ENCODE measurements at regions not wholly inside any gene's neighbourhood (a gene's known extent, or its start where the extent isn't known, plus 50 kb on each side); places are given as distances from the start of the nearest gene placed in this dataset.

GRCh38 chr6:85114581-85114935 is 335.3 kb upstream of the NT5E start:
- no peak for TF ChIP-seq CTCF (IDR thresholded peaks at IDR 0.05; ENCODE audit: unreplicated experiment in 3 of 3)
- Mint-ChIP-seq H3K27ac (peak overlapping the region in 1 of 3 experiments; percentile 13), H3K9me3 (no peaks in the 10 kb centered on the region), H3K4me1 (peaks cover 30% of the 10 kb centered on the region), H3K27me3 (ENCODE audit: low read depth) (peaks cover 2% of the 10 kb centered on the region), H3K4me3 (peak overlapping the region; percentile 7 to 70 (median 63)), H3K36me3 (ENCODE audit: low read depth) (no peaks in the 10 kb centered on the region)

DNA sequence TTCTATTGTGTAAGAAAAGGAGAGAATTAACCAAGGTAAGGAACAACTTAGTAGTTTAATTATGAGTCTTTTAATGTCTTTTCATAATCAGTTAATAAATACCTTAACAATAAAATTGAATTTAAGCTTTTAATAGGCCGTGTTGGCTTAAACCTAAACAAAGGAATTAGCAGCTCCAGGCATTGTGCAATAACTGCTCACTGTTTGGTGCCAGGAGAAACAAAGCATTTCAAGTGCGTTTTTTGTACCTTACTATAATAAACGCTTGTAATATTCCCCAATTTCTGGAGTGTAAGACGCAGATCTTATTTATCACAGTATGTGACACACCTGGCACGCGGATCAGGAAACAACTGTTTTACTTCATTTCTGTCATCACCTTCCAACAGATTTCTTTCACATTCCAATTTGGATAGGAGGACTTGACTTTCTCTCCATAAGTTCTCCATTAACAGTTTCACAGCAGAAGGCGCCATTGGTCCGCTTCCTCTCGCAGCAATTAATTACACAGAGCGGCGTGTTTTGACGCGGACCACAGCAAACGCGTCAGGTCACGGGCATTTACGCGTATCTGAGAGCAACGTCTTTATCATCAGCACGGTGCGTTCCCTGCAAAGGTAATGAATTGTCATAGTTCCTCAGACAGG is 335.8 kb upstream of the NT5E start:
- peak overlapping the region; percentile 7 to 70 (median 63) for H3K4me3 Mint-ChIP-seq
- peak overlapping the region in 2 of 3 experiments; percentile 13 to 28 for H3K27ac Mint-ChIP-seq
- peaks cover 29% of the 10 kb centered on the region for H3K4me1 Mint-ChIP-seq
- no peaks in the 10 kb centered on the region for H3K27me3 Mint-ChIP-seq (ENCODE audit: low read depth)
- TF ChIP-seq CTCF (IDR thresholded peaks at IDR 0.05; ENCODE audit: unreplicated experiment in 3 of 3), result no peak
- no peaks in the 10 kb centered on the region for H3K9me3 Mint-ChIP-seq
- H3K36me3 Mint-ChIP-seq (ENCODE audit: low read depth), result no peaks in the 10 kb centered on the region

- Mint-ChIP-seq H3K9me3 (no peaks in the 10 kb centered on the region), H3K36me3 (ENCODE audit: low read depth) (no peaks in the 10 kb centered on the region), H3K4me3 (no peak overlapping the region), H3K4me1 (peaks cover 16% of the 10 kb centered on the region), H3K27me3 (ENCODE audit: low read depth) (no peaks in the 10 kb centered on the region), H3K27ac (no peak overlapping the region)
- TF ChIP-seq CTCF (IDR thresholded peaks at IDR 0.05; ENCODE audit: unreplicated experiment in 3 of 3), result no peak
Measured at GRCh38 chr6:85112540-85112939, 337.3 kb upstream of the NT5E start.

- H3K4me1 Mint-ChIP-seq, result peaks cover 16% of the 10 kb centered on the region
- no peak for TF ChIP-seq CTCF (IDR thresholded peaks at IDR 0.05; ENCODE audit: unreplicated experiment in 3 of 3)
- H3K36me3 Mint-ChIP-seq (ENCODE audit: low read depth), result no peaks in the 10 kb centered on the region
- H3K27ac Mint-ChIP-seq, result peak overlapping the region in 1 of 3 experiments; percentile 1
- H3K27me3 Mint-ChIP-seq (ENCODE audit: low read depth), result no peaks in the 10 kb centered on the region
- no peaks in the 10 kb centered on the region for H3K9me3 Mint-ChIP-seq
- no peak overlapping the region for H3K4me3 Mint-ChIP-seq
Measured at GRCh38 chr6:85111481-85112011, 338.3 kb upstream of the NT5E start.

DNA sequence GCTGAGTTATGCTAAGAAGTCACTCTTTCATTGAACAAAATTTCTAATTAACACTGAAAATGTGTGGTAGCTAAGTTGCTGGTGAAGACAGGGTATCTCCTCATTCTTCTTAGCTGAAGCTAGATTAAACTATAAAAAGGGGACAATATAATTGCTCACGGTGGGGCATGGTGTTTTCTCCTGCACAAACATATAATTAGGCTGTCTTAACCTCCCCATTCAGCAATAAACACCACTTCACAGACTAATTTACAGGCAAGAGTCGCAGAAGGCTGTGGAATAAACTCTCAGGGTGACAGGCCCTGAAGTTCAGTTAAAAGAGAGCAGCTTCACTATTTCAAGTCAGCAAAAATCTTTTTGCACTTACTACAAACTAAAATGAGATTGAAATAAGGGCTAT is 338.9 kb upstream of the NT5E start:
- Mint-ChIP-seq H3K27me3 (ENCODE audit: low read depth) (no peaks in the 10 kb centered on the region), H3K36me3 (ENCODE audit: low read depth) (no peaks in the 10 kb centered on the region), H3K9me3 (no peaks in the 10 kb centered on the region), H3K27ac (peak overlapping the region in 1 of 3 experiments; percentile 2), H3K4me1 (peaks cover 16% of the 10 kb centered on the region), H3K4me3 (no peak overlapping the region)
- TF ChIP-seq CTCF (IDR thresholded peaks at IDR 0.05; ENCODE audit: unreplicated experiment in 3 of 3), result no peak

DNA sequence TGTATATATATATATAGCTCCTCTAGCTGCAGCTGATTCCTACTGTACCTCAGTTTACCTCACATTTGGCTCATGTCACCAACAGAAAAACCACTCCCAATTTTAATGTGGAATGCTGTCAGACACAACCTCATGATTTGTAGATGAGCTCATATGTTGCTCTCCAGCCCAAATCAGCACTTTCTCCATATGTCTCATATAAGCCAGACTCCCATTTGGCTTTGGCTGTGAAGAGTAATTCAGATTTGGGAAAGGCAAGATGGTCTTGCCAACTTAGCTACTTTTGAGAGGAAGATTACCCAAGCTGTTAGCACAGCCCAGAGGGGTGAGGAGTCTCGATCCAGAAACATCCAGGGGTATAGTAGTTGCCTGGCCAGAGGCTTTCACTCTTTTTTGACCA is 342.2 kb upstream of the NT5E start:
- TF ChIP-seq CTCF (IDR thresholded peaks at IDR 0.05; ENCODE audit: unreplicated experiment in 3 of 3), result no peak
- H3K4me1 Mint-ChIP-seq, result no peaks in the 10 kb centered on the region
- peaks cover 3% of the 10 kb centered on the region for H3K9me3 Mint-ChIP-seq
- no peak overlapping the region for H3K27ac Mint-ChIP-seq
- H3K36me3 Mint-ChIP-seq (ENCODE audit: low read depth), result no peaks in the 10 kb centered on the region
- H3K27me3 Mint-ChIP-seq (ENCODE audit: low read depth), result no peaks in the 10 kb centered on the region
- H3K4me3 Mint-ChIP-seq, result no peak overlapping the region

All from nephron (organoid).